SJCRH30 (cell line): ENCODE measurements at regions not wholly inside any gene's neighbourhood (a gene's known extent, or its start where the extent isn't known, plus 50 kb on each side); places are given as distances from the start of the nearest gene placed in this dataset.
A peak's percentile ranks its signal among the peaks of the same experiment; 100 is the strongest.

Source experiments
- DNase-seq, 2 experiments: peaks; one replicate each; pipeline ENCODE4 v3.0.0-alpha.2; 2015 to 2020
- H3K27ac ChIP-seq: fragments of 250-450 bp; sonication (Bioruptor Pico); 2 replicates; pipeline ENCODE4 v1.5.1; 2020; ENCODE audit warnings: mild to moderate bottlenecking, moderate library complexity
- H3K27me3 ChIP-seq: fragments of 250-450 bp; sonication (Bioruptor Pico); 2 replicates; pipeline ENCODE4 v1.5.1; 2020; ENCODE audit warnings: mild to moderate bottlenecking, moderate library complexity
- H3K36me3 ChIP-seq: fragments of 250-450 bp; sonication (Bioruptor Pico); 2 replicates; pipeline ENCODE4 v1.5.1; 2020; ENCODE audit warnings: mild to moderate bottlenecking, moderate library complexity
- H3K4me1 ChIP-seq: fragments of 250-450 bp; sonication (Bioruptor Pico); 2 replicates; pipeline ENCODE4 v1.5.1; 2020; ENCODE audit warnings: mild to moderate bottlenecking, moderate library complexity
- H3K4me3 ChIP-seq: fragments of 250-450 bp; sonication (Bioruptor Pico); 2 replicates; pipeline ENCODE4 v1.5.1; 2020; ENCODE audit warnings: mild to moderate bottlenecking, moderate library complexity
- H3K9me3 ChIP-seq: fragments of 250-450 bp; sonication (Bioruptor Pico); replicated peaks from 2 replicates; pipeline ENCODE4 v1.5.1; 2020; ENCODE audit warnings: mild to moderate bottlenecking, moderate library complexity

GRCh38 chr22:44379817-44380755 lies 67.3 kb upstream of the SHISAL1 start:
- H3K4me3 ChIP-seq: no peak overlapping the region
- no peak for DNase-seq
- no peaks in the 10 kb centered on the region for H3K36me3 ChIP-seq
- no peak overlapping the region for H3K27ac ChIP-seq
- no peaks in the 10 kb centered on the region; the same call in 1 of the 2 replicates for H3K27me3 ChIP-seq
- no peaks in the 10 kb centered on the region for H3K4me1 ChIP-seq
- H3K9me3 ChIP-seq: no peaks in the 10 kb centered on the region; the same call in 1 of the 2 replicates

GRCh38 chr22:44378380-44378779 lies 65.6 kb upstream of the SHISAL1 start:
- H3K36me3 ChIP-seq: no peaks in the 10 kb centered on the region
- no peaks in the 10 kb centered on the region; the same call in 1 of the 2 replicates for H3K9me3 ChIP-seq
- no peaks in the 10 kb centered on the region; the same call in 1 of the 2 replicates for H3K27me3 ChIP-seq
- no peaks in the 10 kb centered on the region for H3K4me1 ChIP-seq
- no peak overlapping the region for H3K4me3 ChIP-seq
- no peak for DNase-seq
- no peak overlapping the region for H3K27ac ChIP-seq

- Histone ChIP-seq H3K9me3 (no peaks in the 10 kb centered on the region; the same call in 1 of the 2 replicates), H3K4me3 (no peak overlapping the region), H3K4me1 (peaks cover 3% of the 10 kb centered on the region; the same call in 1 of the 2 replicates), H3K36me3 (no peaks in the 10 kb centered on the region), H3K27ac (no peak overlapping the region), H3K27me3 (no peaks in the 10 kb centered on the region)
- no peak for DNase-seq
These were observed 62.7 kb upstream of the SHISAL1 start for GRCh38 chr22:44375451-44375850.

GRCh38 chr22:44373234-44373633 lies 60.5 kb upstream of the SHISAL1 start:
- no peaks in the 10 kb centered on the region for H3K27me3 ChIP-seq
- H3K27ac ChIP-seq: no peak overlapping the region
- no peaks in the 10 kb centered on the region for H3K36me3 ChIP-seq
- no peaks in the 10 kb centered on the region; the same call in 1 of the 2 replicates for H3K9me3 ChIP-seq
- H3K4me3 ChIP-seq: no peak overlapping the region
- no peak for DNase-seq
- peaks cover 3% of the 10 kb centered on the region; the same call in 1 of the 2 replicates for H3K4me1 ChIP-seq

GRCh38 chr22:44372611-44373010 lies 59.9 kb upstream of the SHISAL1 start:
- Histone ChIP-seq H3K27ac (no peak overlapping the region), H3K9me3 (no peaks in the 10 kb centered on the region; the same call in 1 of the 2 replicates), H3K4me3 (no peak overlapping the region), H3K36me3 (no peaks in the 10 kb centered on the region), H3K4me1 (peaks cover 3% of the 10 kb centered on the region; the same call in 1 of the 2 replicates), H3K27me3 (no peaks in the 10 kb centered on the region)
- no peak for DNase-seq

- Histone ChIP-seq H3K4me1 (peaks cover 9% of the 10 kb centered on the region), H3K4me3 (no peak overlapping the region), H3K27me3 (no peaks in the 10 kb centered on the region), H3K9me3 (no peaks in the 10 kb centered on the region; the same call in 1 of the 2 replicates), H3K36me3 (no peaks in the 10 kb centered on the region), H3K27ac (no peak overlapping the region)
- peak in 1 of 2 experiments; percentile 21 for DNase-seq
These were observed 59.2 kb upstream of the SHISAL1 start for GRCh38 chr22:44371741-44372525.

GRCh38 chr22:44369916-44370801 lies 57.4 kb upstream of the SHISAL1 start:
- Histone ChIP-seq H3K4me1 (peaks cover 21% of the 10 kb centered on the region), H3K27me3 (no peaks in the 10 kb centered on the region), H3K9me3 (no peaks in the 10 kb centered on the region), H3K27ac (no peak overlapping the region), H3K36me3 (no peaks in the 10 kb centered on the region), H3K4me3 (no peak overlapping the region)
- DNase-seq: no peak

GRCh38 chr22:44369293-44369661 lies 56.5 kb upstream of the SHISAL1 start:
- Histone ChIP-seq H3K4me3 (no peak overlapping the region), H3K27me3 (no peaks in the 10 kb centered on the region), H3K9me3 (no peaks in the 10 kb centered on the region), H3K4me1 (peaks cover 21% of the 10 kb centered on the region), H3K27ac (no peak overlapping the region), H3K36me3 (no peaks in the 10 kb centered on the region)
- no peak for DNase-seq

GRCh38 chr22:44368611-44369292 lies 56.0 kb upstream of the SHISAL1 start:
- H3K9me3 ChIP-seq: no peaks in the 10 kb centered on the region
- no peaks in the 10 kb centered on the region for H3K36me3 ChIP-seq
- H3K27me3 ChIP-seq: no peaks in the 10 kb centered on the region
- no peak overlapping the region for H3K4me3 ChIP-seq
- H3K27ac ChIP-seq: no peak overlapping the region
- DNase-seq: no peak
- H3K4me1 ChIP-seq: peaks cover 21% of the 10 kb centered on the region

GRCh38 chr22:44366372-44367300 lies 53.9 kb upstream of the SHISAL1 start:
- Histone ChIP-seq H3K4me1 (peaks cover 24% of the 10 kb centered on the region), H3K27ac (peak overlapping the region; percentile 23)
- DNase-seq: peak; percentile 15 to 50

GRCh38 chr22:44365832-44366231 lies 53.1 kb upstream of the SHISAL1 start:
- peaks cover 24% of the 10 kb centered on the region for H3K4me1 ChIP-seq

More at GRCh38 chr22:44366372-44367300, 53.9 kb upstream of the SHISAL1 start:
- no peaks in the 10 kb centered on the region for H3K27me3 ChIP-seq
- H3K9me3 ChIP-seq: no peaks in the 10 kb centered on the region
- H3K36me3 ChIP-seq: no peaks in the 10 kb centered on the region
- H3K4me3 ChIP-seq: no peak overlapping the region

GRCh38 chr22:44365191-44365590 lies 52.4 kb upstream of the SHISAL1 start:
- no peak for DNase-seq
- Histone ChIP-seq H3K27ac (no peak overlapping the region), H3K4me1 (peaks cover 20% of the 10 kb centered on the region), H3K4me3 (no peak overlapping the region), H3K9me3 (no peaks in the 10 kb centered on the region), H3K36me3 (no peaks in the 10 kb centered on the region), H3K27me3 (no peaks in the 10 kb centered on the region)

More at GRCh38 chr22:44365832-44366231, 53.1 kb upstream of the SHISAL1 start:
- Histone ChIP-seq H3K27ac (no peak overlapping the region; the same call in 1 of the 2 replicates), H3K9me3 (no peaks in the 10 kb centered on the region), H3K36me3 (no peaks in the 10 kb centered on the region), H3K4me3 (no peak overlapping the region), H3K27me3 (no peaks in the 10 kb centered on the region)
- no peak for DNase-seq

- Histone ChIP-seq H3K9me3 (no peaks in the 10 kb centered on the region), H3K27ac (no peak overlapping the region), H3K27me3 (no peaks in the 10 kb centered on the region), H3K4me3 (no peak overlapping the region), H3K4me1 (peaks cover 20% of the 10 kb centered on the region), H3K36me3 (no peaks in the 10 kb centered on the region)
- DNase-seq: no peak
These were observed 52.0 kb upstream of the SHISAL1 start for GRCh38 chr22:44364751-44365130.
